OCI-LY3 (cell line): ENCODE measurements at regions not wholly inside any gene's neighbourhood (a gene's known extent, or its start where the extent isn't known, plus 50 kb on each side); places are given as distances from the start of the nearest gene placed in this dataset.

Experiments used
- H2AFZ ChIP-seq: fragments of 200-600, 300-600 bp; shearing (Covaris generic); 2 replicates; pipeline ENCODE4 v1.6.0; 2014; ENCODE audit warnings: antibody characterized with exemption, low read depth, low read length
- H3K27ac ChIP-seq: fragments of 200-600, 300-600 bp; sonication (generic); 2 replicates; pipeline ENCODE4 v1.5.1; 2014; ENCODE audit warnings: mild to moderate bottlenecking, low read length, moderate library complexity, mixed read lengths
- H3K27me3 ChIP-seq: fragments of 200-600, 300-600 bp; sonication (generic); 2 replicates; pipeline ENCODE4 v1.6.1; 2014; ENCODE audit warnings: low read depth, low read length, mixed read lengths
- H3K36me3 ChIP-seq: fragments of 200-600, 300-600 bp; sonication (generic); replicated peaks from 2 replicates; pipeline ENCODE3; 2014; ENCODE audit warnings: low read depth, low read length, mixed read lengths
- H3K4me1 ChIP-seq: fragments of 300-600, 200-600 bp; sonication (generic); 2 replicates; pipeline ENCODE4 v1.6.1; 2014; ENCODE audit warnings: low read length, mixed read lengths
- H3K4me2 ChIP-seq: fragments of 200-600, 300-600 bp; sonication (generic); 2 replicates; pipeline ENCODE4 v1.6.1; 2014; ENCODE audit warnings: low read length, mixed read lengths
- H3K4me3 ChIP-seq: fragments of 300-600, 200-600 bp; sonication (generic); 2 replicates; pipeline ENCODE4 v1.5.1; 2014; ENCODE audit warnings: antibody characterized with exemption, mild to moderate bottlenecking, low read length, moderate library complexity
- H3K79me2 ChIP-seq: fragments of 300-600, 200-600 bp; shearing (Covaris generic); 2 replicates; pipeline ENCODE4 v1.6.1; 2014; ENCODE audit warnings: mild to moderate bottlenecking, low read length, mixed read lengths
- H3K9ac ChIP-seq: fragments of 300-600, 200-600 bp; shearing (Covaris generic); 2 replicates; pipeline ENCODE4 v1.6.0; 2014; ENCODE audit warnings: mild to moderate bottlenecking, low read length, moderate library complexity
- H3K9me3 ChIP-seq: fragments of 200-600, 300-600 bp; shearing (Covaris generic); 2 replicates; pipeline ENCODE4 v1.6.1; 2014; ENCODE audit warnings: low read length, mixed read lengths; ENCODE audit not compliant: insufficient read depth
- H4K20me1 ChIP-seq: fragments of 200-600, 300-600 bp; sonication (generic); 2 replicates; pipeline ENCODE4 v1.6.1; 2016; ENCODE audit warnings: low read length, mixed read lengths; ENCODE audit not compliant: insufficient read depth
- CTCF ChIP-seq: fragments of 200-600, 300-600 bp; sonication (generic); IDR thresholded peaks from 2 replicates; pipeline ENCODE4 v1.5.1; 2014; ENCODE audit warnings: antibody characterized with exemption, low read length, low read depth
- EZH2phosphoT487 ChIP-seq: fragments of 200-600 bp; shearing (Covaris generic); IDR thresholded peaks from 2 replicates; pipeline ENCODE4 v1.6.1; 2018; ENCODE audit warnings: antibody characterized with exemption, mixed run types, low read depth

GRCh38 chr12:28023156-28023887, 50.8 kb upstream of the PTHLH start:
- no peaks in the 10 kb centered on the region for H3K4me1 ChIP-seq
- no peak for TF ChIP-seq EZH2phosphoT487
- no peak for TF ChIP-seq CTCF
- H3K9me3 ChIP-seq: no peaks in the 10 kb centered on the region
- no peak overlapping the region for H3K4me3 ChIP-seq
- H3K9ac ChIP-seq: no peak overlapping the region
- H3K79me2 ChIP-seq: no peaks in the 10 kb centered on the region
- H3K27ac ChIP-seq: no peak overlapping the region
- H3K36me3 ChIP-seq: no peaks in the 10 kb centered on the region
- H2AFZ ChIP-seq: no peak overlapping the region
- no peaks in the 10 kb centered on the region for H3K27me3 ChIP-seq
- no peaks in the 10 kb centered on the region for H4K20me1 ChIP-seq
- H3K4me2 ChIP-seq: no peak overlapping the region

GRCh38 chr12:28024231-28024995, 51.9 kb upstream of the PTHLH start:
- H3K79me2 ChIP-seq: no peaks in the 10 kb centered on the region
- no peak overlapping the region for H3K4me2 ChIP-seq
- no peaks in the 10 kb centered on the region for H3K36me3 ChIP-seq
- no peak overlapping the region for H3K9ac ChIP-seq
- no peaks in the 10 kb centered on the region for H4K20me1 ChIP-seq
- H3K27ac ChIP-seq: no peak overlapping the region
- H2AFZ ChIP-seq: no peak overlapping the region
- H3K9me3 ChIP-seq: no peaks in the 10 kb centered on the region
- no peaks in the 10 kb centered on the region for H3K27me3 ChIP-seq
- no peak overlapping the region for H3K4me3 ChIP-seq
- H3K4me1 ChIP-seq: no peaks in the 10 kb centered on the region
- TF ChIP-seq EZH2phosphoT487 (no peak), CTCF (no peak)

DNA sequence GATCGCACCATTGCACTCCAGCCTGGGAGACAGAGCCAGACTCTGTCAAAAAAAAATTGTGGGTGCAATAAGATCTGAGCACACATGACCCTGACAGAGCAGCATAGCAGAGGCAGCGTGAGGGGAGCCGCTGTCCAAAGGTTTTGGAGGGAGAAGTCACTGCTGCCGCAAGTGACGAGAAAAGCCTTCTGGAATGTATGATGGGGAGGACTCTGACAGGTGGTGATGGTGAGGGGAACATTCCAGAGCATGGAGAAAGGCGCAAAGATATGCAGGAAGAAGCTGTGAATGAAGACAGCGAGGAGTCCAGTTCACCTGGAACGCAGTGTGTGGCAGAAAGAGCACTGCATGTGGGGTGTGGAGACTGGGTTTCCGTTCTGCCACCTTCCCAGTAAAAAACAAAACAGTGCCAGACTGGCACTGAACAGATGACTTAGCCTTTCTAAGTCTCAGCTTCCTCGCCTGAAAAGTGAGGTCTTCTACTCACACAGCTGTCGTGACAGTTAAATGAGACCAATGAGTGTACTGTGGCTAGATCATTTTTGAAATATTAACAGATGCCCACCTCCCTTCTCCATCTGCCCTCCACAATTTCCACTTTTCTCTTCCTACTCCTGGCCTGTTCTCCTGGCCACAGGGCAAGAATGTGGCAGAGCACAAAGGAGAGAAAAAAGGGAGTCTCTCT, 53.4 kb upstream of the PTHLH start:
- H2AFZ ChIP-seq: no peak overlapping the region
- H3K36me3 ChIP-seq: no peaks in the 10 kb centered on the region
- H3K4me1 ChIP-seq: peaks cover under 1% of the 10 kb centered on the region
- no peaks in the 10 kb centered on the region for H4K20me1 ChIP-seq
- no peak overlapping the region for H3K27ac ChIP-seq
- H3K9ac ChIP-seq: no peak overlapping the region
- no peaks in the 10 kb centered on the region for H3K79me2 ChIP-seq
- H3K4me2 ChIP-seq: no peak overlapping the region
- no peak overlapping the region for H3K4me3 ChIP-seq
- H3K27me3 ChIP-seq: no peaks in the 10 kb centered on the region
- TF ChIP-seq EZH2phosphoT487: no peak
- TF ChIP-seq CTCF: no peak
- no peaks in the 10 kb centered on the region for H3K9me3 ChIP-seq

DNA sequence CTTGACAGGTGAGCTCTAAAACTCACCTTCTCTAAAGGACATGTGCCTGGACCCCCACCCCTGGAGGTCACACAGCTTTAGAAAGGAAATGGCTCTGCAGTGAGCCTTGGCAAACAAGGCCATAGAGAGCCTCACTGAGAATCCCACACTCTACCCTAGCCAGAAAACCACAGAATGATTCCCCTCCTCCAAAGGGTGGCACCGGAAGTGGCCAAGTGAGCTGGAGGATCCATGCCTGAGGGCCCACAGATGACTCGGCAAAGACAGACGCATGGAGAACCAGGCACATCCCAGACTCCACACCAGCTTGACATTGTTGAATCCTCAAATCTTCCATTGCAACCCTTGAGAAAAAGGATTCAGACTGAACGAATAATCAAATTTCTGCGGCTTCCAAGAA, 54.2 kb upstream of the PTHLH start:
- no peak overlapping the region for H3K4me2 ChIP-seq
- TF ChIP-seq CTCF (no peak), EZH2phosphoT487 (no peak)
- no peak overlapping the region for H3K4me3 ChIP-seq
- H3K27me3 ChIP-seq: no peaks in the 10 kb centered on the region
- no peaks in the 10 kb centered on the region for H3K79me2 ChIP-seq
- H3K36me3 ChIP-seq: no peaks in the 10 kb centered on the region
- no peaks in the 10 kb centered on the region for H4K20me1 ChIP-seq
- no peak overlapping the region for H3K27ac ChIP-seq
- H3K4me1 ChIP-seq: peaks cover 5% of the 10 kb centered on the region
- no peak overlapping the region for H2AFZ ChIP-seq
- no peak overlapping the region for H3K9ac ChIP-seq
- no peaks in the 10 kb centered on the region for H3K9me3 ChIP-seq
